KBM-7 (cell line): ENCODE measurements at regions not wholly inside any gene's neighbourhood (a gene's known extent, or its start where the extent isn't known, plus 50 kb on each side); places are given as distances from the start of the nearest gene placed in this dataset.
"Not testable (repeated sequence)": the region's sequence is repeated elsewhere in the genome, so short reads cannot be mapped to it uniquely, and the experiment has no call there.

Experiments
- DNase-seq: peaks from one replicate; pipeline ENCODE4 v3.0.0-alpha.2; 2015
- in situ Hi-C: fragments of 300-500 bp; cut with MboI; formaldehyde crosslinking; loops from 2 replicates; pipeline ENCODE4 v1.14.3; 2020; ENCODE audit warnings: low sequenced_read_pairs, low pct_unique_long_range_greater_than_20kb, mixed read lengths

DNA sequence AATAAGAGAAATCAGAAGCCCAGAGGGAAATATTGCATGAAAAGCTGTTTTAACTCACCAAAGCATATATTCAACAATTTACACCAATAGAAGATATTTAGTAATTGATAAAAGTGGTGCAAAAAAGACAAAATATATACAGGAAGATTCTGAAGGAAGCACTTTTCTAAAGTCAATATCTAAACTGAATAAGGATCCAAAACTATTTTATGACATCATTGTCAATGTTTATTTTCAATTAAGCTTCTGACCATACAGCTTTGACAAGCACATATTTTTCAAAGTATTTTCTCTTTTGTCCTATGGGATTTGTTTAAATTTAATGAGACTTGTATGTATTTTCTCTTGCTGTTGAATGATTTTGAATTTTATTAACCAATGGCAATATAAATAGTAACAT lies 1716.1 kb downstream of the OLFM4 start:
- in situ Hi-C loops: no loop called here
- DNase-seq: no peak

DNA sequence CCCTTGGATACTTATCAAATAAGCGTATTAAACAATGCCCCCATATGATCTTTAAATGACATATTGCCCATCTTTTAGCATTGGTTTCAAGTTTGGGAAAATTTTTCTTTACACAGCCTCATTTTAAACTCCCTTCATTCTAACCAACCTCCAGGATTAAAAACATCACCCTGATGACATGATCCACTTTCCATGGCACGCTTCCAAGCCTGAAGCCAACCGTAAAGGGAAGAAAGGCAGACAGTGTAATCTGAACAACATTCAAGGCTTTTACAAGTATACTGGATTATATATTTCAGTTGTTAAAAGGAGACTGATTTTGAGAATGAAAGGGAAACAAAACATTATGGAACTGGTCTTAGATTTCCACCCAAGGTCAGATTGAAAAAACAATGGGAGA lies 1721.9 kb downstream of the OLFM4 start:
- no peak for DNase-seq
- in situ Hi-C loops: no loop called here

DNA sequence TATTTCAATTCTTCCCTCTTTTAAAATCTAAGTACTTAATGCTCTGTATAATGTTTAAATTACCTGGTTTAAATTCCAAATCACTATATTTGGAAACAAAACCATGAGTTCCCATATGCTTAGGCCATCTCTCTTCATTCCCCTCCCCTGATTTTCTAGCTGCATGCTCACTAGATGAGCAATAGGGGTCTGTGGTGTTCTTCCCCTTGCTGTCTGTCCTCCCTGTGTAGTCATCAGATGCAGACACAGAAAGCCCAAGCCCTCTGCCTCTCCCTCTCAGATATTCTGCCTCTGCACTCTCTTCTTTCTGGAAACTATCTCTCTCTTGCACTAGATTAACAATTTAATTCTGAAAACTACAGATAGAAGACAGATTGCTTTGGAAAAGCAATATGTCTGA lies 1730.2 kb downstream of the OLFM4 start:
- no peak for DNase-seq
- in situ Hi-C loops: no loop called here

DNA sequence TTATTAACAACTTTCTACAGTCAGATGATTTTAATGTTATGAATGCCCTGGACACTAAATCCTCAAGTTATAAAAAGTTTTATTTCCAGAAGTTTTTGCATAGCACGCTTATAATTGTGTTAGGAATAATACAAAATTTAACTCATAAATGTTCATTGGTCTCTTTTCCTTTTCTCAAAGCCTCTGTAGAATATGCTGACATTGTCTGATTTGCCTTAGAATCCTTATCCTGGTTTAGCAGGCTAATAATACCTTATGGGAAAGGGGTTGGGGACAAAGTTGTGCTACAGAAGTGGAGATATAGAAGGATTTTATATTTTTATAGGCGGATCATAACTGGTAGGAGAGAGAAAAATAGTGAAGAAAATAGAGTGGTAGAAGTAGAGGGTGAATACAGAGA lies 1739.6 kb downstream of the OLFM4 start:
- no peak for DNase-seq
- in situ Hi-C loops: no loop called here

DNA sequence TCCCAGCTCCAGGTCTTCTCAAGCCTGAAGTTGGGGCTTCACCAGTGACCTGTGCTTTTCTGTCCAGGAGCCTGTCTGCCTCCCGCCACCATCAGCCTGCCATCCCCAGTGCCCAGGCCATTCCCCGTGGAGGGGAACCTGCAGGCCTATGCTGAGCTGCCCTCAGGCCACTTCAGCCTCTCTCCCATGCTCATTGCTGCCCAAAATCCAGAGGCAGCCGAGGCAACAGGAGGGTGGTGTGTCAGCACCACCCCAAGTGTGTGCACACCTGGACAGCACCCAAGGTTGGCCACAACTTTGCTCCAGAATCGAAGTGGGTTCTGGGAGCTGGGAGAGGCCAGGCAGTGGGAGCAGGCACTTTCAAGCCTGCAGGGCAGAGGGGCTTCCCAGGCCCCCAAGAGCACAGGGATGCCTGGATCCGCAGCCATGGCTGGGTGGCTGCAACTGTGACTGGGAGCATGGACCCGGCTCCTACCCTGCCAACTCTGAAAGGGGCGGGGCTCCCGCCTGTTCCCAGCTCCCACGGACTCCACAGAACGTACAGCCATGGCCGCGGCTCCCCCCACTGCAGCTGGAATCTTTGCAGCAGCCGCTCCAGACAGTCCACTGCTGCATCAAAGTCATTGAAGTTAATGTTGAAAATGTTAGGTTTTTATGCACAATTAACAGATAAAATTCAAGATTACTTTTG lies 1747.0 kb downstream of the OLFM4 start:
- no peak for DNase-seq
- in situ Hi-C loops: no loop called here

DNA sequence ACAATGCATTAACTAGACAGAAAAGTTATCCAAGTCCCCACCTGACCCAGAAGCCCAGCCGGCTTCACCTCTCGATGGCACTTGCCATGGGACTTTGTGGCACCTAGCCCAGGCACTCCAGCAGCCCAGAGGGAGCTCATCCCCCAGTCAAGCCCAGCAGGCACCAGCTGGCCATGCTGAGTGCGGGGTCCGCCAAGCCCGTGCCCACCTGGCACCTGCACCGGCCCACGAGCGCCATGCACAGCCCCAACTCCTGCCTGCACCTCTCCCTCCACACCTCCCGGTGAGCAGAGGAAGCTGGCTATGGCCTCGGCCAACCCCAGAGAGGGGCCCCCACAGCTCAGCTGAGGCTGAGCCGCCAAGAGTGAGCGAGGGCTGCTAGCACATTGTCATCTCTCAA lies 1759.1 kb downstream of the OLFM4 start:
- in situ Hi-C loops: no loop called here
- no peak for DNase-seq

DNA sequence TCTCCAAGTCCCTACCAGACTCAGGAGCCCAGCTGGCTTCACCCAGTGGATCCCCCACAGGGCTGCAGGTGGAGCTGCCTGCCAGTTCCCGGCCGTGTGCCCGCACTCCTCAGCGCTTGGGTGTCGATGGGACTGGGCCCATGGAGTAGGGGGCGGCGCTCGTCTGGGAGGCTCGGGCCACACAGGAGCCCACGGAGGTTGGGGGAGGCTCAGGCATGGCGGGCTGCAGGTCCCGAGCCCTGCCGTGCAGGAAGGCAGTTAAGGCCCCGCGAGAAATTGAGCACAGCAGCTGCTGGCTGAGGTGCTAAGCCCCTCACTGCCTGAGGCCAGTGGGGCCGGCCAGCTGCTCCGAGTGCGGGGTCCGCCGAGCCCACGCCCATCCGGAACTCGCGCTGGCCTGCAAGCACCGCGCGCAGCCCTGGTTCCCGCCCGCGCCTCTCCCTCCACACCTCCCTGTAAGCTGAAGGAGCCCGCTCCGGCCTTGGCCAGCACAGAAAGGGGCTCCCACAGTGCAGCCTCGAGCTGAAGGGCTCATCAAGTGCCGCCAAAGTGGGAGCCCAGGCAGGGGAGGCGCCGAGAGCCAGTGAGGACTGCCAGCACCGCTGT lies 1771.1 kb downstream of the OLFM4 start:
- in situ Hi-C loops: no loop called here
- DNase-seq: no peak

DNA sequence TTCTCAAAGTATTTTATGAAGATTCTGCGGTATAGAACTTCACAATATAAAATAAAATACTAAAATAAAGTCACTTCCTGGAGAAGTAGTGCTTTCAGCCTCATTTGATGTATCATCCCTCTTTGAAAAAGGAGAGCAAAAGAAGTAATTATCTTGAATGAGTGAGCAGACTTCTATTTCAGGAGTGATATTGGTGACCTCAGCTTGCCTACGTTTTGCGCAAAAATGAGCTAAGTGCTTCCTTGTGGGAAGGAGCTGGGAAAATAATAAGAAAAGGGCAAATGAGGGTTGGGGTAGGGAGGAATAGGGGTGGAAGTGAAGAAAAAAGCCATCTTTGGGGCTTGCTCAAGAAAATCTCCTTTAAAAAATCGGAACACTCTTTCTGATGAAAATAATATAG lies 1773.6 kb downstream of the OLFM4 start:
- DNase-seq: no peak
- in situ Hi-C loops: no loop called here

DNA sequence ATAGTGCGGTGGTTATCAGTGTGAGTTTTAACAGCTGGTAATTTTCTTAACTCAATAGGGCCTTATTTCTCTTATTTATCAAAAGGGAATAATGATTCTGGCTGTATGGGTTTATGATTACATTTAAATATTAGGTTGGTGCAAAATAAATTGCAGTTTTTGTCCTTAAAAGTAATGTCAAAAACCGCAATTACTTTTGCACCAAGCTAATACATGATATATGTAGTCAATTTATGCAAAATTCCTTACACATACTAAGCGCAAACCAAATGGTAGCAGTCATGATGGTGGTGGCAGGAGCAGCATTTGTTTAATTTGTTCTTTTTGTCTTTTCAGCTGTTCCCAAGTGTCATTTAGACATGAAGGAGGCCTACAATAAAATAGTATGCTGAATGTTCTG lies 1777.1 kb downstream of the OLFM4 start:
- in situ Hi-C loops: no loop called here

DNA sequence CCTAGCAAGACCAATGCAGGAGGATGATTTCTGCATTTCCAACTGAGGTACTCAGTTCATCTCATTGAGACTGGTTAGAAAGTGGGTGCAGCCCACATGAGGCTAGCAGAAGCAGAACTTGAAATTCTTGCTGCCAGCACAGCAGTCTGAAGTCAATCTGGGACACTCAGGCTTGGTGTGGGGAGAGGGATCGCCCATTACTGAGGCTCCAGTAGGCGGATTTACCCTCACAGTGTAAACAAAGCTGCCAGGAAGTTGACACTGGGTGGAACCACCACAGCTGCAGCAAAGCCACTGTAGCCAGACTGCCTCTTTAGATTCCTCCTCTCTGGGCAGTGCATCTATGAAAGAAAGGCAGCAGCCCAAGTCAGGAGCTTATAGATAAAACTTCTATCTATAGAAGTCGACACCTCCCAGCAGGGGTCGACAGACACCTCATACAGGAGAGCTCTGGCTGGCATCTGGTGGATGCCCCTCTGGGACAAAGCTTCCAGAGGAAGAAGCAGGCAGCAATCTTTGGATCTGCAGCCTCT lies 1793.4 kb downstream of the OLFM4 start:
- DNase-seq, in situ Hi-C loops: not testable (repeated sequence)

More for the DNA sequence above, 1777.1 kb downstream of the OLFM4 start:
- no peak for DNase-seq

DNA sequence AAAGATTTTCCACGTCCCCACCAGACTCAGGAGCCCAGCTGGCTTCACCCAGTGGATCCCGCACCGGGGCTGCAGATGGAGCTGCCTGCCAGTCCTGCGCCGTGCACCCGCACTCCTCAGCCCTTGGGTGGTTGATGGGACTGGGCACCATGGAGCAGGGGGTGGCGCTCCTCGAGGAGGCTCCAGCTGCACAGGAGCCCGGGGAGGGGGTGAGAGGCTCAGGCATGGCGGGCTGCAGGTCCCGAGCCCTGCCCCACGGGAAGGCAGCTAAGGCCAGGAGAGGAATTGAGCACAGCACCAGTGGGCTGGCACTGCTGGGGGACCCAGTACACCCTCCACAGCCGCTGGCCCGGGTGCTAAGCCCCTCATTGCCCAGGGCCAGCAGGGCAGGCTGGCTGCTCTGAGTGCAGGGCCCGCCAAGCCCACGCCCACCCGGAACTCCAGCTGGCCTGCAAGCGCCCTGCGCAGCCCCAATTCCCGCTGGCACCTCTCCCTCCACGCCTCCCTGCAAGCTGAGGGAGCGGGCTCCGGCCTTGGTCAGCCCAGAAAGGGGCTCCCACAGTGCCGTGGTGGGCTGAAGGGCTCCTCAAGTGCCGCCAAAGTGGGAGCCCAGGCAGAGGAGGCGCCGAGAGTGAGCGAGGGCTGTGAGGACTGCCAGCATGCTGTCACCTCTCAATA lies 1800.9 kb downstream of the OLFM4 start:
- DNase-seq, in situ Hi-C loops: not testable (repeated sequence)

DNA sequence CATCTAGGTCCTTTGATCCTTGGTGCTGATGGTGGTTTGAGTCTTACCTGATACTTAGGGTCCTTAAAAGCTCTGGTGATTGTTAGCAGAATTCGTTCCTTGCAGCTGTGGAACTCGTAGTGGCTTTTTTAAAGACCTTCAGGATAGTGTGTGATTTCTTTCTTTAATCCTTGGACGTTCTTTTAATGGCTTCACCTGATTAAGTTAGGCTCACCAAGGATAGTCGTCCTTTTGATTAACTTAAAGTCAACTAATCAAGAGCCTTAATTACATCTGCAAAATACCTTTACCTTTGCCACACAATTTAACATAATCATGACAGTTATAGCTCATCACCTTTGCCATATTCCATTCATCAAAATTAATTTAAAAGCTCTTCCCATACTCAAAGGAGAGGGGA lies 1807.7 kb downstream of the OLFM4 start:
- DNase-seq: no peak
- in situ Hi-C loops: no loop called here

DNA sequence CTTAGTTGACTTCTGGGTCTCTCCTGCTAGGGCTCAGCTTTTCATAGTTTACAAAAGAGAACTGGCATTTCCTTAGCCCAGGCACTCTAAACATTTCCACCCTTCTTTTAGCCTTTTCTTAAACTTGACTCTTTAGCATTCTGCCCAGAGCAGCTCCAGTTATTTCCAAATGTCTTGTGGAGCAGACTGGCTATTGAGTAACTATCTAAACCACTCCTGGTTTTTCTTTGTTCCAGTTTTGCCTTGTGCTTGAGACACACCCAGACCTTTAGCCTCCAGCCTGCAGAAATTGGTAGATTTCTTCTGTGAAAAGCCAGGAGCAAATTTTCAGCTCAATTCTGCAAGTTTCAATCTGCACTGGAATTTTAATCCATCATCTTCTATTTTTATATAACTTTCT lies 1813.1 kb downstream of the OLFM4 start:
- in situ Hi-C loops: no loop called here
- no peak for DNase-seq

DNA sequence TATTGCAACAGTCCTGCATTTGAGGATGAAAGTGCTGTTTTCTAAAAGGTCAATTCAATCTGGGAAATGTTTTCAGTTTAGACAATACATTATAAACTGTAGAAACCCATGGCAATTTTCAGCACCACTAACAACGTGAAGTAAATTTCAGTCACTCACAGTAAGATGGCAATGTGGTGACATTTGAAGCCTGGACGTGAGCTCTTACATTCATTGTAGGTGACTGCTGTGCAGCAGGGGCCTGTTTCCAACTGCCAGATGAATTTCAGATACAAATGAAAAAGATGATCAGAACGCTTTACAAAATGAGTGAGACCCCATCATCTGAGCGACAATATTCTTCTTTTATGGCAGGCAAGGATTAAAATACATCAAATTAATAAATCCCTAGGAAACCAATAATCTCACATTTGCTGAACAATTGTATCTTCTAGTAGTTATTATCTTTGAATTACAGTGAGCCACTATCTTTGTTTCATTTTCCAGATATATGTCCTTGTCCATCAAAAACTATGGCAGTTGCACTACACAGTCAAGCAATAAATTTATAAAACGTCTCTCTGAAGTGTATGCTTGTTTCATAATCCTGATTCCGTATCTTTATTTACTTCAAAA lies 1816.8 kb downstream of the OLFM4 start:
- in situ Hi-C loops: no loop called here
- no peak for DNase-seq

DNA sequence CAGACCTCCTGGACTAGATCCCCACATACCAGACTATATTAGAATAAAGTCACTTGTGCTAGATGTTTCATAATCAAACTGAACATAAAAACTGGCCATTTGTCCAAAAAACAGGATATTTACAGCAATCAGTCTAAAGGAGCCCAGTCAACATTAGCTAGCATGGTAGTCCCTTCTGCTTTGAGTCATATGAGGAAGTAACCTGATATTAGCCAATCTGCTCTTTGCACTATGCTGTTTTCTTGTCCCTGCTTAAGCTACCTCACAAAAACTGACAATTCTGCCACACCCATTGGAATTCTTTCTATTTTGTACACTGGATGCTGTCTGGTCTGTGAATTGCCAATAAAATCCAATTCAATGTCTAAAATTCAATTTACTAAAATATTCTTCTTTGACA lies 1824.2 kb downstream of the OLFM4 start:
- DNase-seq: no peak
- in situ Hi-C loops: no loop called here

DNA sequence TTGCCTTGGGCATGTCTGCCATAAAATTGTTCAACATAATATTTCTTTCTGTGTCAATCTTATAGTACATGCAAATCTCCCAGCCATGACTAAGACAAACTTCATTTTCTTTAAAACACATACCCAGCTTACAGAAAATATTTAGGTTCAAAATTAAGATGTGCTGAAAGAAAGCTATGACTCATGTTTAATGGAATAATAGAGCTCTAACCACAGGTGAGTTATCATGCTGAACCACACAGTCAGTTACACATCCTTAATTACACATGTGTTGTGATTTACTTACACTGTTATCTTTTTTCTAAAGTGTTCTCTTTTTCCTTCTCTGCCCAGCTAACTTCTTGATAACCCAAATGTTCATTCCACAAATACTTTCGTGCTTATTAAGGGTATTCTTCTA lies 1831.2 kb downstream of the OLFM4 start:
- in situ Hi-C loops: no loop called here
- no peak for DNase-seq

DNA sequence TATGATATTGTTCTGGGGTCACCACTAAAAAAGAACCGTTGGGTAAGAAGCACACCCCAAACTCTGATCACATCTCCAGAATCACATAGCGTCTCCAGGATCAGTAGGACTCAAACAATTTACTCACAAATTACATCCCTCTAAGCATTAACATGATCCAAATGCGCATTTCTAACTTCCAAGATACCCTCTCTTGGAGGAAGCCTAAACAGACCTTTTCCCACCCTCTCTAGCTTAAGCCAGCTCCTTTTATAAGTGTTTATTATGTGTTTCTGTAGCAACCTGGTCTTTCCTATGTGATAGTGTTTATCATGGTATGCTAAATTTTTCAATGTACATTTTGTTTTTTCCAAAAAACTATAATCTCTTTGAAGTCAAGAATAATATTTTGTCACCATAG lies 1846.5 kb downstream of the OLFM4 start:
- no peak for DNase-seq
- in situ Hi-C loops: no loop called here

DNA sequence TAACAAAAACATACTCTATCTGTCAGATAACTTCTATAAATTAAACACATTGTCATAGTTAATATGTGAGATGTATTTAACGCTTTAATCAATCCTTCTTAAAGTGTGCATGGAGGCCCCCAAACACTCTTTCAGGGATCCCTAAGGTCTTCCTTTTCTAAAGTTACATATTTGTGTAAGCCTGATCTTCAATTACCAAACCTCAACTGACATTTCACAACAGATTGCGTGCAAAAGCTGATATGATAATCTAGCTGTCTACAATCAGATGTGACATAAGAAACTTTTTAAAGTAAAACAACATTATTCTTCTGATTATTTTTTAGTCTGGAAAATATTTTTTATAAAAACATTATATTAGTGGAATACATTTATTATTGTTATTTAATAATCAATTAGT lies 1850.4 kb downstream of the OLFM4 start:
- in situ Hi-C loops: no loop called here
- DNase-seq: no peak

DNA sequence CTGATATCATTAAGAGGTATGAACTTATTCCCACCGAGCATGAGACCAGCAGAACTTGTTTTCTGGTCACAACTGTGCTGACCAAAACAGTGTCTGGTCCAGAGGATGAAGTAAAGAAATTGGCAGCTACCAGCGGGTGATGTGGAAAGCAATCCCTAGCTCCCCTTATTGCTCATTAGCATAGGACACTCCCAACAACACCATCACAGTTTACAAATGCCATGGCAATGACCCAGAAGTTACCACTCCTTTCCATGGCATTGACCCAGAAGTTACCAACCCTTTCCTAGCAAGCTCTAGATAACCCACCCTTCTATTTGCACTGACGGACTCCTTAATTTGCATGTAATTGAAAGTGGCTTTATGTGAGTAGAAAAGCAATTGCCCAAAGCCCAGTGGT lies 1856.1 kb downstream of the OLFM4 start:
- DNase-seq: no peak
- in situ Hi-C loops: no loop called here

DNA sequence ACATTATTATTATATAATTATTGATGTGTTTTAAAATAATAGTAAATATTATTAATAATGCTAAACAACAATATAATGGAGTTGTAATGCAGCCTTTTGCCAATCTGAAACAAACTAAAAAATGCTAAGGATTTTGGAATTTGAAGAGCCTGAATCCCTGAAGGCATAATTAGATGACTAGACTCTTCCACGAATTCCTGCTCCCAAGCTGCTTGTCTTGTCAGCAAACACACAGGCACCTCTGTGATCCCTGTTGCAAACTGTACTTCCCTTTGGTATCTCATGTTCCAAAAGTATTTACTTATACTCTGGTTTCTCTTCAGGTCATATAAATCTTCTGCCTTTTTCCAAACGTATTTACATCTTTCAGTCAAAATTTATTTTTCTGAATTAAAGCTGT lies 1862.4 kb downstream of the OLFM4 start:
- no peak for DNase-seq
- in situ Hi-C loops: no loop called here
